IMR-90 (cell line): ENCODE measurements at regions not wholly inside any gene's neighbourhood (a gene's known extent, or its start where the extent isn't known, plus 50 kb on each side); places are given as distances from the start of the nearest gene placed in this dataset.

Source experiments
- ATAC-seq: fragments of 200-7000 bp; cut with Tn5 transposase; 2 replicates; pipeline ENCODE4 v1.9.1; 2020; ENCODE audit warnings: low read depth, mild to moderate bottlenecking, moderate library complexity
- BruUV-seq: library from RNA; stranded (reverse); fragments of 400-500 nt; replicated peaks from 2 replicates; lab custom pipeline; 2021; lab: Mats Ljungman, UMichigan
- CTCF ChIA-PET: fragments of 300-600 bp; formaldehyde crosslinking; extraction: SDS; loops from one replicate; lab custom pipeline; 2021; ENCODE audit warnings: antibody characterized with exemption; lab: Yijun Ruan, JAX
- POLR2A ChIA-PET: fragments of 300-600 bp; sonication (Branson Sonifier 250); formaldehyde crosslinking; loops from one replicate; lab custom pipeline; 2022; ENCODE audit warnings: antibody characterized with exemption; ENCODE audit not compliant: unreplicated experiment; lab: Charles Lee
- DNase-seq: peaks from one replicate; pipeline ENCODE4 v3.0.0; 2013
- H2AFZ ChIP-seq: replicated peaks from 2 replicates; pipeline ENCODE3; 2013; ENCODE audit warnings: low read length, mild to moderate bottlenecking; ENCODE audit not compliant: poor library complexity
- H2AK5ac ChIP-seq: 2 replicates; pipeline ENCODE4 v1.6.1; 2013; ENCODE audit warnings: low read depth, low read length, inconsistent platforms
- H2AK9ac ChIP-seq: replicated peaks from 2 replicates; pipeline ENCODE3; 2013; ENCODE audit warnings: mild to moderate bottlenecking, low read depth, low read length, moderate library complexity; ENCODE audit not compliant: poor library complexity
- H2BK120ac ChIP-seq: 2 replicates; pipeline ENCODE4 v1.6.1; 2013; ENCODE audit warnings: low read depth, low read length, inconsistent platforms
- H2BK15ac ChIP-seq: 3 replicates; pipeline ENCODE4 v1.6.1; 2013; ENCODE audit warnings: low read depth, low read length, inconsistent platforms
- H2BK20ac ChIP-seq: 2 replicates; pipeline ENCODE4 v1.6.1; 2013; ENCODE audit warnings: low read depth, mild to moderate bottlenecking, inconsistent platforms, low read length, moderate library complexity
- H2BK5ac ChIP-seq: 2 replicates; pipeline ENCODE4 v1.6.1; 2013; ENCODE audit warnings: mild to moderate bottlenecking, low read depth, low read length, inconsistent platforms; ENCODE audit not compliant: poor library complexity, severe bottlenecking
- H3K14ac ChIP-seq: replicated peaks from 2 replicates; pipeline ENCODE4 v1.6.1; 2013; ENCODE audit warnings: low read depth, low read length, inconsistent platforms
- H3K18ac ChIP-seq: 2 replicates; pipeline ENCODE4 v1.6.1; 2013; ENCODE audit warnings: low read depth, low read length, control low read depth
- H3K23ac ChIP-seq: 2 replicates; pipeline ENCODE4 v1.6.1; 2013; ENCODE audit warnings: low read depth, low read length, inconsistent platforms
- H3K27ac ChIP-seq: 2 replicates; pipeline ENCODE4 v1.5.1; 2013; ENCODE audit warnings: mild to moderate bottlenecking, control low read depth, low read length; ENCODE audit not compliant: insufficient read depth
- H3K27me3 ChIP-seq: 2 replicates; pipeline ENCODE4 v1.6.1; 2013; ENCODE audit warnings: low read length; ENCODE audit not compliant: control insufficient read depth, insufficient read depth
- H3K36me3 ChIP-seq: 2 replicates; pipeline ENCODE4 v1.6.1; 2013; ENCODE audit warnings: low read length, mixed read lengths; ENCODE audit not compliant: control insufficient read depth, insufficient read depth
- H3K4ac ChIP-seq: 2 replicates; pipeline ENCODE4 v1.6.1; 2013; ENCODE audit warnings: low read depth, low read length, inconsistent platforms
- H3K4me1 ChIP-seq: 2 replicates; pipeline ENCODE4 v1.6.1; 2013; ENCODE audit warnings: low read length, mixed read lengths; ENCODE audit not compliant: control insufficient read depth, insufficient read depth
- H3K4me2 ChIP-seq: 2 replicates; pipeline ENCODE4 v1.6.1; 2013; ENCODE audit warnings: low read depth, mild to moderate bottlenecking, control low read depth, low read length, moderate library complexity
- H3K4me3 ChIP-seq: 2 replicates; pipeline ENCODE4 v1.5.1; 2013; ENCODE audit warnings: low read depth, mild to moderate bottlenecking, control low read depth, low read length, moderate library complexity; ENCODE audit not compliant: insufficient read depth
- H3K56ac ChIP-seq: 2 replicates; pipeline ENCODE4 v1.6.1; 2013; ENCODE audit warnings: low read length, inconsistent platforms; ENCODE audit not compliant: insufficient read depth; ENCODE audit errors: extremely low read depth
- H3K79me1 ChIP-seq, 2 experiments: 2 replicates each; pipeline ENCODE4 v1.6.1; 2013; ENCODE audit warnings: low read length in 2 of 2, inconsistent platforms in 1 of 2, low read depth in 1 of 2
- H3K9ac ChIP-seq: 2 replicates; pipeline ENCODE4 v1.6.1; 2013; ENCODE audit warnings: low read depth, low read length, control low read depth
- H3K9me1 ChIP-seq: 2 replicates; pipeline ENCODE4 v1.6.1; 2013; ENCODE audit warnings: low read length, inconsistent platforms; ENCODE audit not compliant: insufficient read depth
- H3K9me3 ChIP-seq: 2 replicates; pipeline ENCODE4 v1.6.1; 2013; ENCODE audit warnings: low read length; ENCODE audit not compliant: control insufficient read depth, insufficient read depth
- H4K20me1 ChIP-seq: 2 replicates; pipeline ENCODE4 v1.6.1; 2013; ENCODE audit warnings: low read length, inconsistent platforms; ENCODE audit not compliant: insufficient read depth
- H4K5ac ChIP-seq: 2 replicates; pipeline ENCODE4 v1.6.1; 2013; ENCODE audit warnings: mild to moderate bottlenecking, low read depth, low read length, control low read depth
- H4K8ac ChIP-seq, 2 experiments: 2 replicates each; pipeline ENCODE4 v1.6.1; 2013; ENCODE audit warnings: low read depth in 2 of 2, low read length in 2 of 2, control low read depth in 1 of 2, inconsistent platforms in 1 of 2
- H4K91ac ChIP-seq: 2 replicates; pipeline ENCODE4 v1.6.1; 2013; ENCODE audit warnings: low read depth, low read length, inconsistent platforms; ENCODE audit not compliant: insufficient read depth
- BHLHE40 ChIP-seq: fragments of 150-350 bp; IDR thresholded peaks from 2 replicates; pipeline ENCODE4 v1.6.1; 2016; ENCODE audit warnings: mild to moderate bottlenecking, low read depth, low read length
- CEBPB ChIP-seq: IDR thresholded peaks from 2 replicates; pipeline ENCODE4 v1.6.1; 2012; ENCODE audit warnings: low read depth, low read length, improper control_type of control experiment
- CHD1 ChIP-seq: IDR thresholded peaks from 2 replicates; pipeline ENCODE4 v1.6.1; 2012; ENCODE audit warnings: low read depth, low read length, improper control_type of control experiment
- CTCF ChIP-seq: conservative IDR thresholded peaks from 2 replicates; pipeline ENCODE4 v1.5.1; 2012; ENCODE audit warnings: mild to moderate bottlenecking, low read depth, low read length, improper control_type of control experiment
- ELK1 ChIP-seq: fragments of 150-350 bp; IDR thresholded peaks from 2 replicates; pipeline ENCODE4 v1.6.1; 2016; ENCODE audit warnings: low read depth, mild to moderate bottlenecking, low read length, moderate library complexity, borderline replicate concordance
- FOS ChIP-seq: fragments of 150-350 bp; IDR thresholded peaks from 2 replicates; pipeline ENCODE4 v1.6.1; 2016; ENCODE audit warnings: low read depth, low read length
- MAFK ChIP-seq: IDR thresholded peaks from 2 replicates; pipeline ENCODE4 v1.6.1; 2012; ENCODE audit warnings: low read depth, low read length, improper control_type of control experiment
- MAZ ChIP-seq: IDR thresholded peaks from 2 replicates; pipeline ENCODE4 v1.6.1; 2012; ENCODE audit warnings: low read depth, mild to moderate bottlenecking, low read length, improper control_type of control experiment, moderate library complexity, borderline replicate concordance
- MXI1 ChIP-seq: IDR thresholded peaks from 2 replicates; pipeline ENCODE4 v1.6.1; 2012; ENCODE audit warnings: low read depth, mild to moderate bottlenecking, low read length, moderate library complexity, borderline replicate concordance
- NFE2L2 ChIP-seq: fragments of 150-350 bp; IDR thresholded peaks from 2 replicates; pipeline ENCODE4 v1.6.1; 2016; ENCODE audit warnings: low read depth, mild to moderate bottlenecking, low read length
- POLR2A ChIP-seq: IDR thresholded peaks from 2 replicates; pipeline ENCODE4 v1.6.1; 2012; ENCODE audit warnings: mild to moderate bottlenecking, low read depth, low read length
- RAD21 ChIP-seq: IDR thresholded peaks from 2 replicates; pipeline ENCODE4 v1.6.1; 2012; ENCODE audit warnings: low read length, improper control_type of control experiment
- RCOR1 ChIP-seq: IDR thresholded peaks from 2 replicates; pipeline ENCODE4 v1.6.1; 2012; ENCODE audit warnings: mild to moderate bottlenecking, low read length, improper control_type of control experiment; ENCODE audit not compliant: insufficient replicate concordance
- RFX5 ChIP-seq: IDR thresholded peaks from 2 replicates; pipeline ENCODE4 v1.8.0; 2012; ENCODE audit warnings: low read depth, mild to moderate bottlenecking, low read length, moderate library complexity
- SMC3 ChIP-seq: fragments of 150-350 bp; IDR thresholded peaks from 2 replicates; pipeline ENCODE4 v1.6.1; 2016; ENCODE audit warnings: low read depth, mild to moderate bottlenecking, antibody characterized with exemption, low read length, moderate library complexity
- USF2 ChIP-seq: fragments of 150-350 bp; IDR thresholded peaks from 2 replicates; pipeline ENCODE4 v1.6.1; 2017; ENCODE audit warnings: mild to moderate bottlenecking, antibody characterized with exemption, low read length, low read depth
- WGBS, 2 experiments: methylation state at CpG; one replicate each; pipeline versions ENCODE4 v1.1.5 to v1.1.7; 2013; ENCODE audit warnings: missing lambda C conversion rate in 2 of 2; ENCODE audit not compliant: insufficient read length in 1 of 2; ENCODE audit errors: extremely low coverage in 2 of 2; 5-methylcytosine and 5-hydroxymethylcytosine counted together
- dilution Hi-C: fragments of 300-500 bp; cut with HindIII; formaldehyde crosslinking; loops from one replicate; pipeline ENCODE4 v1.14.3; 2018; ENCODE audit warnings: low sequenced_read_pairs; ENCODE audit not compliant: unreplicated experiment
- in situ Hi-C: fragments of 300-500 bp; cut with MboI; formaldehyde crosslinking; loops from 3 replicates; pipeline ENCODE4 v1.14.3; 2019; ENCODE audit warnings: low sequenced_read_pairs, inconsistent platforms, mixed read lengths
- intact Hi-C: fragments of 100-400 bp; cut with micrococcal nuclease; formaldehyde crosslinking; loops from 2 replicates; pipeline ENCODE4 v1.10.0; 2022

DNA sequence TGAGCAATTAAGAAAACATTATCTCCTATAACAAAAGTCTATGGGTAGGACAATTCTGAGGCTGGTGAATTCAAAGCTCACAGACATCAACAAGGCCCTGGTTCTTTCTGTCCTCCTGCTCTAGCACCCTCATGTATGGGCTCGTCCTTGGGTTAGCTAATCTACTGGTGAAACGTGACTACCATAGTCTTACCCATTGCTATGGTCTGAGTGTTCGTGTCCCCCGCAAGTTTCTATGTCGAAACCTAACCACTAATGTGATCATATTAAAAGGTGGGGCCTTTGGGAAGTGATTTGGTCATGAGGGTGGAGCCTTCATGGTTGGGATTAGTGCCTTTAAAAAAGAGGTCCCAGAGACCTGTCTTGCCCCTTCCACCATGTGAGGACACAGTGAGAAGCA is 564.7 kb downstream of the TNS1 start:
- no peak overlapping the region for H3K56ac ChIP-seq
- no peaks in the 10 kb centered on the region for H3K9me3 ChIP-seq
- H2BK5ac ChIP-seq: no peak overlapping the region
- H4K91ac ChIP-seq: no peak overlapping the region; the same call in 1 of the 2 replicates
- H3K27ac ChIP-seq: no peak overlapping the region
- peaks cover 18% of the 10 kb centered on the region for H3K4me1 ChIP-seq
- dilution Hi-C loops (no loop called here), intact Hi-C loops (loop anchor here (5.0 kb wide), 1 partner anchor 741 kb away; the partner anchor contains the start of gene IGFBP5), in situ Hi-C loops (no loop called here)
- no peak overlapping the region for H3K4me2 ChIP-seq
- no peak overlapping the region for H3K9ac ChIP-seq
- no peak for DNase-seq
- no peaks in the 10 kb centered on the region for H4K20me1 ChIP-seq
- no peak overlapping the region for H2BK15ac ChIP-seq
- BruUV-seq: no TSS peak
- H3K27me3 ChIP-seq: no peaks in the 10 kb centered on the region
- no peak for ATAC-seq
- H2BK20ac ChIP-seq: 0 out of 2 replicates have a peak overlapping the region, but pooled peaks have one; percentile 36
- H3K18ac ChIP-seq: no peak overlapping the region; the same call in 1 of the 2 replicates
- TF ChIP-seq MAZ (no peak), RFX5 (no peak), BHLHE40 (no peak), MXI1 (no peak), ELK1 (no peak), MAFK (no peak), CTCF (no peak), RCOR1 (no peak), USF2 (no peak), POLR2A (no peak), SMC3 (no peak), CHD1 (no peak), RAD21 (no peak), CEBPB (no peak), FOS (no peak), NFE2L2 (no peak)
- no peak overlapping the region for H2BK120ac ChIP-seq
- ChIA-PET POLR2A (no interaction called here), CTCF (no interaction called here)
- peak overlapping the region; percentile 23; the same call in 1 of the 2 replicates for H2AK5ac ChIP-seq
- no peak overlapping the region for H4K5ac ChIP-seq
- H3K14ac ChIP-seq: no peak overlapping the region
- no peak overlapping the region for H2AFZ ChIP-seq
- no peaks in the 10 kb centered on the region for H3K79me1 ChIP-seq
- no CpG with 5 or more reads among the region's 5 CpGs for WGBS, 2 experiments
- H3K23ac ChIP-seq: no peak overlapping the region
- no peaks in the 10 kb centered on the region for H3K36me3 ChIP-seq
- 0 out of 2 replicates have a peak, but pooled peaks cover 9% of the 10 kb centered on the region for H3K9me1 ChIP-seq
- H4K8ac ChIP-seq: no peak overlapping the region
- no peak overlapping the region for H3K4me3 ChIP-seq
- H2AK9ac ChIP-seq: no peak overlapping the region
- H3K4ac ChIP-seq: no peak overlapping the region
